Neuronal stem cell (in vitro differentiated cells): ENCODE measurements at regions not wholly inside any gene's neighbourhood (a gene's known extent, or its start where the extent isn't known, plus 50 kb on each side); places are given as distances from the start of the nearest gene placed in this dataset.

Experiments
- DNase-seq: peaks from one replicate; pipeline ENCODE4 v3.0.0-alpha.2; 2013; ENCODE audit warnings: low spot score
- H2AFZ ChIP-seq: one replicate; pipeline ENCODE4 v1.6.1; 2013; ENCODE audit warnings: mild to moderate bottlenecking, low read length, inconsistent platforms
- H2AK5ac ChIP-seq: 2 replicates; pipeline ENCODE4 v1.6.1; 2013; ENCODE audit warnings: low read depth, mild to moderate bottlenecking, inconsistent platforms, low read length, moderate library complexity, mixed read lengths
- H2BK120ac ChIP-seq: 2 replicates; pipeline ENCODE4 v1.6.1; 2013; ENCODE audit warnings: low read depth, mild to moderate bottlenecking, inconsistent platforms, low read length, moderate library complexity, mixed read lengths
- H2BK12ac ChIP-seq: one replicate; pipeline ENCODE4 v1.6.1; 2013; ENCODE audit warnings: low read length, inconsistent platforms
- H2BK15ac ChIP-seq: 2 replicates; pipeline ENCODE4 v1.6.1; 2013; ENCODE audit warnings: mild to moderate bottlenecking, low read length, inconsistent platforms, mixed read lengths
- H2BK5ac ChIP-seq: one replicate; pipeline ENCODE4 v1.6.1; 2013; ENCODE audit warnings: inconsistent platforms, mild to moderate bottlenecking, low read length, moderate library complexity
- H3K14ac ChIP-seq: one replicate; pipeline ENCODE4 v1.6.1; 2013; ENCODE audit warnings: low read length, inconsistent platforms
- H3K18ac ChIP-seq: 2 replicates; pipeline ENCODE4 v1.6.1; 2013; ENCODE audit warnings: low read length, inconsistent platforms
- H3K23ac ChIP-seq: 2 replicates; pipeline ENCODE4 v1.6.1; 2013; ENCODE audit warnings: low read depth, mild to moderate bottlenecking, mixed read lengths, low read length, inconsistent platforms; ENCODE audit not compliant: poor library complexity
- H3K27ac ChIP-seq: replicated peaks from 3 replicates; pipeline ENCODE4 v1.5.1; 2013; ENCODE audit warnings: low read length, inconsistent platforms
- H3K27me3 ChIP-seq, 3 experiments: 2 replicates each; pipeline ENCODE4 v1.6.1; 2013; ENCODE audit warnings: low read length in 3 of 3, mild to moderate bottlenecking in 2 of 3, inconsistent platforms in 1 of 3, low read depth in 1 of 3, mixed read lengths in 1 of 3, moderate library complexity in 1 of 3; ENCODE audit not compliant: control insufficient read depth in 3 of 3, insufficient read depth in 3 of 3
- H3K36me3 ChIP-seq, 2 donors: replicated peaks in 1 of 2; 2 replicates each; pipeline ENCODE4 v1.6.1; 2013; ENCODE audit warnings: low read length in 2 of 2; ENCODE audit not compliant: control insufficient read depth in 2 of 2, insufficient read depth in 2 of 2
- H3K4ac ChIP-seq: 2 replicates; pipeline ENCODE4 v1.6.1; 2013; ENCODE audit warnings: inconsistent platforms, mild to moderate bottlenecking, low read length, moderate library complexity
- H3K4me1 ChIP-seq, 2 donors: 1 replicate in 1 of 2; 2 replicates in 1 of 2; pipeline ENCODE4 v1.6.1; 2013; ENCODE audit warnings: low read length in 2 of 2, low read depth in 1 of 2; ENCODE audit not compliant: control insufficient read depth in 2 of 2, insufficient read depth in 1 of 2
- H3K4me2 ChIP-seq: one replicate; pipeline ENCODE4 v1.6.1; 2013; ENCODE audit warnings: mild to moderate bottlenecking, low read length, inconsistent platforms; ENCODE audit not compliant: insufficient read depth, poor library complexity, severe bottlenecking
- H3K4me3 ChIP-seq, 2 donors: 2 replicates each; pipeline ENCODE4 v1.5.1; 2013; ENCODE audit warnings: low read length in 2 of 2, mild to moderate bottlenecking in 2 of 2, inconsistent platforms in 1 of 2, moderate library complexity in 1 of 2
- H3K79me1 ChIP-seq: one replicate; pipeline ENCODE4 v1.6.1; 2013; ENCODE audit warnings: low read depth, mild to moderate bottlenecking, inconsistent platforms, low read length, moderate library complexity
- H3K9ac ChIP-seq: one replicate; pipeline ENCODE4 v1.6.1; 2013; ENCODE audit warnings: mild to moderate bottlenecking, low read depth, low read length, inconsistent platforms; ENCODE audit not compliant: poor library complexity
- H3K9me3 ChIP-seq, 2 donors: replicated peaks in 1 of 2; 2 replicates each; pipeline versions ENCODE3 to v1.6.1; 2013; ENCODE audit warnings: low read length in 2 of 2, mild to moderate bottlenecking in 2 of 2, inconsistent platforms in 1 of 2, low read depth in 1 of 2, mixed read lengths in 1 of 2, moderate library complexity in 1 of 2; ENCODE audit not compliant: control insufficient read depth in 2 of 2, insufficient read depth in 1 of 2
- H4K8ac ChIP-seq: one replicate; pipeline ENCODE4 v1.6.1; 2013; ENCODE audit warnings: low read depth, mild to moderate bottlenecking, inconsistent platforms, low read length, moderate library complexity
- H4K91ac ChIP-seq: one replicate; pipeline ENCODE4 v1.6.1; 2013; ENCODE audit warnings: low read length, low read depth, mild to moderate bottlenecking, inconsistent platforms; ENCODE audit not compliant: poor library complexity
- WGBS, 2 donors: extraction: QIAGEN DNeasy Blood & Tissue Kit; methylation state at CpG; one replicate each; pipeline ENCODE4 v1.1.7; 2013; ENCODE audit warnings: missing lambda C conversion rate in 2 of 2, mixed read lengths in 1 of 2; ENCODE audit not compliant: insufficient read length in 2 of 2, insufficient replicate concordance in 1 of 2; ENCODE audit errors: extremely low coverage in 2 of 2; 5-methylcytosine and 5-hydroxymethylcytosine counted together

GRCh38 chr14:104299993-104300761 is 161.8 kb downstream of the KIF26A start:
- Histone ChIP-seq H2BK120ac (peak overlapping the region; percentile 61), H3K79me1 (no peaks in the 10 kb centered on the region), H3K18ac (peak overlapping the region; percentile 84), H2AFZ (no peak overlapping the region), H3K27me3 (peaks cover 0 to 20% (median 0%) of the 10 kb centered on the region in 3 experiments), H3K4me1 (no peaks in the 10 kb centered on the region), H3K14ac (no peak overlapping the region), H3K9me3 (no peaks in the 10 kb centered on the region), H4K8ac (peak overlapping the region; percentile 43), H2BK5ac (peak overlapping the region; percentile 75), H2BK12ac (no peak overlapping the region), H3K4me2 (no peak overlapping the region), H3K4me3 (no peak overlapping the region), H3K23ac (no peak overlapping the region), H3K36me3 (no peaks in the 10 kb centered on the region), H3K27ac (no peak overlapping the region), H4K91ac (no peak overlapping the region), H2BK15ac (no peak overlapping the region), H3K4ac (no peak overlapping the region), H3K9ac (no peak overlapping the region), H2AK5ac (peak overlapping the region; percentile 92)
- no CpG with 5 or more reads among the region's 28 CpGs for WGBS, 2 donors
- no peak for DNase-seq

- H2BK15ac ChIP-seq = no peak overlapping the region
- H2AK5ac ChIP-seq = peak overlapping the region; percentile 53
- no peak overlapping the region for H3K4ac ChIP-seq
- no peak overlapping the region for H3K4me2 ChIP-seq
- no peak overlapping the region for H2AFZ ChIP-seq
- no peaks in the 10 kb centered on the region for H3K9me3 ChIP-seq
- no CpG with 5 or more reads among the region's 29 CpGs for WGBS, 2 donors
- peak overlapping the region; percentile 6 for H3K14ac ChIP-seq
- H3K36me3 ChIP-seq = no peaks in the 10 kb centered on the region
- H2BK12ac ChIP-seq = no peak overlapping the region
- no peak overlapping the region for H3K4me3 ChIP-seq
- no peaks in the 10 kb centered on the region for H3K79me1 ChIP-seq
- H3K9ac ChIP-seq = peak overlapping the region; percentile 44
- peak overlapping the region; percentile 18 for H3K23ac ChIP-seq
- no peak for DNase-seq
- H2BK5ac ChIP-seq = no peak overlapping the region
- peaks cover 0 to 6% of the 10 kb centered on the region in 2 donors for H3K4me1 ChIP-seq
- peaks cover 0 to 9% (median 0%) of the 10 kb centered on the region in 3 experiments for H3K27me3 ChIP-seq
- H4K91ac ChIP-seq = peak overlapping the region; percentile 95
- H3K27ac ChIP-seq = no peak overlapping the region
- H2BK120ac ChIP-seq = no peak overlapping the region
- peak overlapping the region; percentile 67 for H3K18ac ChIP-seq
- H4K8ac ChIP-seq = no peak overlapping the region
Measured at GRCh38 chr14:104301731-104302460, 163.5 kb downstream of the KIF26A start.

GRCh38 chr14:104302794-104303405 is 164.5 kb downstream of the KIF26A start:
- Histone ChIP-seq H3K4me3 (no peak overlapping the region), H3K27me3 (peaks cover 0 to 9% (median 0%) of the 10 kb centered on the region in 3 experiments), H3K14ac (peak overlapping the region; percentile 90), H3K36me3 (no peaks in the 10 kb centered on the region), H2BK15ac (no peak overlapping the region), H4K91ac (no peak overlapping the region), H2AK5ac (peak overlapping the region; percentile 53), H4K8ac (no peak overlapping the region), H3K79me1 (no peaks in the 10 kb centered on the region), H3K9ac (no peak overlapping the region), H3K23ac (peak overlapping the region; percentile 60), H3K9me3 (no peaks in the 10 kb centered on the region), H2AFZ (no peak overlapping the region), H3K4me1 (peaks cover 0 to 6% of the 10 kb centered on the region in 2 donors), H3K4ac (peak overlapping the region; percentile 23), H2BK5ac (no peak overlapping the region), H2BK12ac (peak overlapping the region; percentile 76), H3K4me2 (no peak overlapping the region), H2BK120ac (no peak overlapping the region), H3K27ac (no peak overlapping the region), H3K18ac (peak overlapping the region; percentile 65)
- WGBS, 2 donors = no CpG with 5 or more reads among the region's 16 CpGs
- DNase-seq = no peak
